ENCODE measurements at regions not wholly inside any gene's neighbourhood (a gene's known extent, or its start where the extent isn't known, plus 50 kb on each side); places are given as distances from the start of the nearest gene placed in this dataset.

- no peak for DNase-seq
These were observed 436.0 kb upstream of the SMC2 start for GRCh38 chr9:103658156-103658555.

- no peak for DNase-seq
These were observed 433.3 kb upstream of the SMC2 start for GRCh38 chr9:103660830-103661229.

- DNase-seq, result no peak
These were observed 432.4 kb upstream of the SMC2 start for GRCh38 chr9:103661663-103662062.

GRCh38 chr9:103669296-103669695 is 424.8 kb upstream of the SMC2 start:
- DNase-seq, result no peak

- DNase-seq, result no peak
These were observed 419.8 kb upstream of the SMC2 start for GRCh38 chr9:103674271-103674670.

- DNase-seq, result no peak
These were observed 413.5 kb upstream of the SMC2 start for GRCh38 chr9:103680581-103680980.

- DNase-seq, result no peak
These were observed 412.7 kb upstream of the SMC2 start for GRCh38 chr9:103681435-103681834.

GRCh38 chr9:103700195-103700962 is 393.7 kb upstream of the SMC2 start:
- DNase-seq, result no peak

- no peak for DNase-seq
These were observed 391.5 kb upstream of the SMC2 start for GRCh38 chr9:103702572-103702971.

GRCh38 chr9:103707181-103707580 is 386.9 kb upstream of the SMC2 start:
- DNase-seq, result no peak

GRCh38 chr9:103709366-103709765 is 384.7 kb upstream of the SMC2 start:
- no peak for DNase-seq

GRCh38 chr9:103713631-103714030 is 380.5 kb upstream of the SMC2 start:
- no peak for DNase-seq

GRCh38 chr9:103714992-103715391 is 379.1 kb upstream of the SMC2 start:
- no peak for DNase-seq

GRCh38 chr9:103721056-103721455 is 373.1 kb upstream of the SMC2 start:
- DNase-seq, result no peak

- no peak for DNase-seq
These were observed 363.2 kb upstream of the SMC2 start for GRCh38 chr9:103730866-103731265.

- no peak for DNase-seq
These were observed 362.6 kb upstream of the SMC2 start for GRCh38 chr9:103731541-103731940.

- DNase-seq, result no peak
These were observed 359.6 kb upstream of the SMC2 start for GRCh38 chr9:103734471-103734870.

- no peak for DNase-seq
These were observed 338.7 kb upstream of the SMC2 start for GRCh38 chr9:103755441-103755840.

GRCh38 chr9:103755986-103756385 is 338.1 kb upstream of the SMC2 start:
- no peak for DNase-seq

GRCh38 chr9:103757062-103757461 is 337.0 kb upstream of the SMC2 start:
- DNase-seq, result no peak

GRCh38 chr9:103761466-103761865 is 332.6 kb upstream of the SMC2 start:
- no peak for DNase-seq

- no peak for DNase-seq
These were observed 304.4 kb upstream of the SMC2 start for GRCh38 chr9:103789686-103790085.

- DNase-seq, result no peak
These were observed 295.5 kb upstream of the SMC2 start for GRCh38 chr9:103798620-103799019.

GRCh38 chr9:103799959-103800358 is 294.1 kb upstream of the SMC2 start:
- no peak for DNase-seq

- DNase-seq, result no peak
These were observed 292.0 kb upstream of the SMC2 start for GRCh38 chr9:103802068-103802467.

Measured in activated T-cell treated with anti-CD3 and anti-CD28 coated beads, Interleukin-2, amount 50 U/mL, for 48 hours (primary cell).